Neural crest cell (in vitro differentiated cells): ENCODE measurements at regions not wholly inside any gene's neighbourhood (a gene's known extent, or its start where the extent isn't known, plus 50 kb on each side); places are given as distances from the start of the nearest gene placed in this dataset.

Experiments
- DNase-seq: peaks from one replicate; pipeline ENCODE4 v3.0.0; 2021; ENCODE audit warnings: low read depth, mixed read lengths, low spot score
- H3K27ac Mint-ChIP-seq: one replicate; pipeline ENCODE4 v1.8.0; 2021; ENCODE audit warnings: mild to moderate bottlenecking, mixed read lengths; ENCODE audit not compliant: unreplicated experiment
- H3K27me3 Mint-ChIP-seq: 2 replicates; pipeline ENCODE4 v1.8.0; 2021; ENCODE audit warnings: low read depth, mild to moderate bottlenecking, mixed read lengths
- H3K36me3 Mint-ChIP-seq: 2 replicates; pipeline ENCODE4 v1.8.0; 2021; ENCODE audit warnings: low read depth, mild to moderate bottlenecking, mixed read lengths
- H3K4me1 Mint-ChIP-seq: 2 replicates; pipeline ENCODE4 v1.8.0; 2021; ENCODE audit warnings: mixed read lengths
- H3K4me3 Mint-ChIP-seq: one replicate; pipeline ENCODE4 v1.8.0; 2021; ENCODE audit warnings: mild to moderate bottlenecking, mixed read lengths
- H3K9me3 Mint-ChIP-seq: 2 replicates; pipeline ENCODE4 v1.8.0; 2021; ENCODE audit warnings: mixed read lengths
- TF ChIP-seq, protein P1 (sequence below): fragments of 200-600 bp; sonication (generic); conservative IDR thresholded peaks from 2 replicates; pipeline ENCODE4 v1.5.0; 2021; ENCODE audit warnings: antibody characterized with exemption, mild to moderate bottlenecking

DNA sequence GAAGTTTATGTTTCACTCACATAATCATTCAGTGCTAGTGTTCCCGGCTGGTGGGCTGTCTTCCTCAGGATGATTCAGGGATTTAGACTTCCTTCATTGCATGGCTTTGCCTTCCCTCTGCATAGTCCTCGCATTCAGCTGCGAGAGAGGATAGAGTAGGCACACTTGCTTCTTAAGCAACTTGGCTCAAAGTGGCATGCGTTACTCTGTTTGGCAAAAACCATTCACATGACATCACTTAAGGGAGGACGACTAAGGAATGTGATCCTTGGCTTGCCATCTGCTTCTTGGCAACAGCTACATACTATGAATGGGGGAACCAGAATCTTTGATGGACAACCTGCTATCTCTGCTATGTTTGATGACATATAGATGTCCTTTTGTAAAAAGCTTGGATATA lies 359.3 kb downstream of the TDRD3 start:
- no peaks in the 10 kb centered on the region for H3K36me3 Mint-ChIP-seq
- H3K9me3 Mint-ChIP-seq, result no peaks in the 10 kb centered on the region
- peaks cover 8% of the 10 kb centered on the region for H3K27me3 Mint-ChIP-seq
- TF ChIP-seq, protein P1, sequence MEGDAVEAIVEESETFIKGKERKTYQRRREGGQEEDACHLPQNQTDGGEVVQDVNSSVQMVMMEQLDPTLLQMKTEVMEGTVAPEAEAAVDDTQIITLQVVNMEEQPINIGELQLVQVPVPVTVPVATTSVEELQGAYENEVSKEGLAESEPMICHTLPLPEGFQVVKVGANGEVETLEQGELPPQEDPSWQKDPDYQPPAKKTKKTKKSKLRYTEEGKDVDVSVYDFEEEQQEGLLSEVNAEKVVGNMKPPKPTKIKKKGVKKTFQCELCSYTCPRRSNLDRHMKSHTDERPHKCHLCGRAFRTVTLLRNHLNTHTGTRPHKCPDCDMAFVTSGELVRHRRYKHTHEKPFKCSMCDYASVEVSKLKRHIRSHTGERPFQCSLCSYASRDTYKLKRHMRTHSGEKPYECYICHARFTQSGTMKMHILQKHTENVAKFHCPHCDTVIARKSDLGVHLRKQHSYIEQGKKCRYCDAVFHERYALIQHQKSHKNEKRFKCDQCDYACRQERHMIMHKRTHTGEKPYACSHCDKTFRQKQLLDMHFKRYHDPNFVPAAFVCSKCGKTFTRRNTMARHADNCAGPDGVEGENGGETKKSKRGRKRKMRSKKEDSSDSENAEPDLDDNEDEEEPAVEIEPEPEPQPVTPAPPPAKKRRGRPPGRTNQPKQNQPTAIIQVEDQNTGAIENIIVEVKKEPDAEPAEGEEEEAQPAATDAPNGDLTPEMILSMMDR, result no peak
- peaks cover 37% of the 10 kb centered on the region for H3K4me1 Mint-ChIP-seq
- H3K27ac Mint-ChIP-seq, result no peak overlapping the region
- no peak overlapping the region for H3K4me3 Mint-ChIP-seq
- DNase-seq, result no peak

DNA sequence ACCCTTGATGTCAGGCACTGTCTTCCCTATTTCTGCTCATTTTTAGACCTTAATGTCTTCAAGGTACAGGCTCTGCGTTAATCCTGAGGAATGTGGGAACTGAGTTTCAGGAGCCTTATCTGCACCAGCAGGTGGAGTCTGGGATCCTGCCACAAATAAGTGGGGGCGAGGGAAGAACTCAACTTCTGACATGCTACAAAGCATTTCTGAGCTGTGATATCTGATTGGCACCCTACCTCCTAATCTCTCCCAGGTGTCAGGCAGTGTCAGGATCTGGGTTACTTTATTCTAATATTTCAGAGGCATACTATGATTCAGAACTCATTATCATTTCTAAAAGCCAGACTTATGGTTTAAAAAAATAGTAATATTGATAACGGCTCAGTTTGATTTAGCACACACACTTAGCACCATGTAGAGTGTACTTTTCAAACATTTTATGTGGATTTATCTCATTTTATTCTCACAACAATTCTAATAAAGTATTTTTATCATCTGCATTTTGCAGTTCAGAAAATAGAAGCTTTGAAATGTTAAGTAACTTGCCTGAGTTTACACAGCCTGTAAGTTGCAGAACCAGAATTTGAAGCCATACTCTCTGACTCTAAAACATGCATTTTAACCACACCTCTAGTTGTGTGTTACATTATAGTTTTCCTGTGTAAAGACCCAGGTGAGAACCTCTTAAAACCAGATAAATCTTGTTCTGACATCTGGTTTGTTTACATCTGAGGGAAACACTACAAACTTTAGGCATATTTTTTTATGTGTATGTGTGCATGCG lies 358.6 kb downstream of the TDRD3 start:
- TF ChIP-seq, protein P1, result no peak
- H3K4me3 Mint-ChIP-seq, result no peak overlapping the region
- no peaks in the 10 kb centered on the region for H3K36me3 Mint-ChIP-seq
- no peak overlapping the region for H3K27ac Mint-ChIP-seq
- peaks cover 8% of the 10 kb centered on the region for H3K27me3 Mint-ChIP-seq
- H3K9me3 Mint-ChIP-seq, result no peaks in the 10 kb centered on the region
- no peak for DNase-seq
- peaks cover 37% of the 10 kb centered on the region for H3K4me1 Mint-ChIP-seq

DNA sequence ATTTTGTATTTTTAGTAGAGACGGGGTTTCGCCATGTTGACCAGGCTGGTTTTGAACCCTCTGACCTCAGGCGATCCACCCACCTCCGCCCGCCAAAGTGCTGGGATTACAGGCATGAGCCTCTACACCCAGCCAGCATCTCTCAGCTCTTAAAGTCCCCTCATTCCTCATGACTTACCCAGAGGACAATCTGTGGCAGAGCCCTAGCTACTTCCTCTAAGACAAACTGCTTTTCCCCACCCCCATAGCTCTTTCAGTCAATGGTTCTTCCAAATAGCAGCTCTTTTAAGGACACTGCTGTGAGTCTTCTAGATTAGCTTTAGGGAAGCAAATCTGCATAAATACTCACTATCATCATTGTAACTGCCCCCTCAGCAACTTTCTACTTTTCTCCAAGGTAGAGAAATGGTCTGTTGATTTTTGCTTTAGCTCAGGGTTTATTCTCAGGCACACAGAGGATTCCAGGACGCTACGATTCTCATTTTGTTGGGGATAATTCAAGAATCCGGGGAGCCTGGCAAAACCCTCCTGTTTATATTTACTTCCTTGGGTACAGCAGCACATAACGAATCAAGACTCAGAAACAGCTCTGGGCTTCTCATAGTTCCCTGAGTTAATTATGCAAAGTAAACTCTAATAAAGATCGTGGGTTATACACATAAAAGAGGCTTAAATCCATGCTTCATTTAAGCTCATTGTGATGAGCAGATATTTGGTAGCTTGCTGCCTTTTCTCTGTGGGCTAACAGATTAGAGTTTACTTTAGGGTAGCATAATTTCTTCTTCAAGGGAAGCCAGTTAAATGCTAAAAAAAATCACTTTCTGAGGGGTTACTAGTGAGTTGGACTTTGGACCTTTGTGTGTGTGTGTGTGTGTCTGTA lies 357.4 kb downstream of the TDRD3 start:
- no peaks in the 10 kb centered on the region for H3K9me3 Mint-ChIP-seq
- peaks cover 32% of the 10 kb centered on the region for H3K4me1 Mint-ChIP-seq
- H3K36me3 Mint-ChIP-seq, result no peaks in the 10 kb centered on the region
- DNase-seq, result no peak
- peaks cover 8% of the 10 kb centered on the region for H3K27me3 Mint-ChIP-seq
- H3K27ac Mint-ChIP-seq, result no peak overlapping the region
- TF ChIP-seq, protein P1, result no peak
- H3K4me3 Mint-ChIP-seq, result no peak overlapping the region

DNA sequence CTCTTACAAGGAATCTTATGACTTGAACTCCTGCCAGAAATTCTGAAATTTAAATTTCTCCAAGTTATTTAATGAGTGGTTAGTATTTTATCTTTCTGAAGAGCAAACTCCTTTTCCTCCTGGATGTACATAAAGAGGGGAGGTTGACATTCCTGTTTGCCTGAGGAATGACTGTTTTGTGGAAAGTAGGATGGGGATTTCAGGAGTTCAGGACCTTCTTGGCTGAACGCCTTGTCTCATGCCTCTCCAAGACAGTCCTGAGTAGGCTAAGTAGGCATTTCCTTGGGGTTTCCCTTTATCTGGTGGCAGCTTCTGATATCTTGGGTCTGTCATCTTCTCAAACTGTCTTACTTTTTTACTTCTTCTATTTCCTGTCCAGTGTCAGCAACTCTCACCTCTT lies 356.6 kb downstream of the TDRD3 start:
- Mint-ChIP-seq H3K27me3 (peaks cover 8% of the 10 kb centered on the region), H3K9me3 (no peaks in the 10 kb centered on the region), H3K4me1 (peaks cover 27% of the 10 kb centered on the region), H3K27ac (no peak overlapping the region), H3K4me3 (no peak overlapping the region), H3K36me3 (no peaks in the 10 kb centered on the region)
- TF ChIP-seq, protein P1, result no peak
- no peak for DNase-seq

DNA sequence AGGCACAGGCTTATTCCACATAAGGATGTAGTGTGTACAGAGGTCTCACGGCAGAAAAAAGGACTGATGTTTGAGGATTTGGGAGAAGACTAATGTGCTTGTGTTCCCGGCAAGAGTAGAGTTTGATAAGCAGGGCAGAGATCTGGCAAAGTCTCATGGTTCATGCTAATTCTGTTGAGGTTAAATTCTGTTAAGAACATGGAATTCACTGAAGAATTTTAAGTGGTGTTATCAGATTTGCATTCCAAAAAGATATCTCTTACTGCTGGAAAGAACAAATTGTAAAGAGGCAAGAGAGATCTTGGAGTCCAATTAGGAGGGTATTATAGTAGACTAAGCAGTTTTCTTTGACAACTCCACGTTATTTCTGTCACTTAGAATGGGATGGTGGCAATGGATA lies 348.3 kb downstream of the TDRD3 start:
- TF ChIP-seq, protein P1, result no peak
- Mint-ChIP-seq H3K4me1 (no peaks in the 10 kb centered on the region), H3K4me3 (no peak overlapping the region), H3K27ac (no peak overlapping the region), H3K27me3 (no peaks in the 10 kb centered on the region), H3K9me3 (peaks cover 4% of the 10 kb centered on the region), H3K36me3 (no peaks in the 10 kb centered on the region)
- no peak for DNase-seq
